GM19397 (cell line): ENCODE measurements at regions not wholly inside any gene's neighbourhood (a gene's known extent, or its start where the extent isn't known, plus 50 kb on each side); places are given as distances from the start of the nearest gene placed in this dataset.
A peak's percentile ranks its signal among the peaks of the same experiment; 100 is the strongest.
"Not testable (repeated sequence)": the region's sequence is repeated elsewhere in the genome, so short reads cannot be mapped to it uniquely, and the experiment has no call there.

ENCODE experiments used
- ATAC-seq: cut with Tn5 transposase; IDR thresholded peaks from one replicate; pipeline ENCODE4 v1.9.1; 2021; ENCODE audit warnings: mild to moderate bottlenecking, moderate library complexity; ENCODE audit not compliant: unreplicated experiment

DNA sequence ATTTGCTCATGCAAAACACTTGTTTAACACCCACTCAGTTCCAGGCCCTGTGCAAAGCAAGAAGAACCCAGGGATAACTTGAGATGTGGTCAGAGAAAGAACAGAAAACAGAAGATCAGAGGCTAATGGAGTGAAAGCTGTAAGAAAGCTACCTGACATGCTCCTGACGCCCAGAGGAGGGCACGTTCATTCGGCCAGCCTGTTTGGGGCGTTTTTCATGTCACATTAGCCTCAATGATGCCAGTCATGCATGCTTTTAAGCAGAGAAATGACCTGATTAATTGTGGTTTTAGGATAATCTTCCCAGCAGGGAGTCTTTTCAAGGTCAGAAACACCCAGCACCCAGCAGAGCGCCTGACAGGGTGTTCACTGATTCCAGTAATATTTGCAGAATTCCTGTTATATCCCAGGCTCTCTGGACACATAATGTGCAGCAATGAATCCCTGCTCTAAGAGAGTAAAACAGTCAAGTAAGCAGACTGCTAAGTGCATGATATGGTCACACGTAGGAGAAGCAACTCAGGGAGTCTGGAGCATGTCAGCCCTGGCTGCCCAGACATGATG, 320.0 kb downstream of the LRATD1 start:
- ATAC-seq: no peak

DNA sequence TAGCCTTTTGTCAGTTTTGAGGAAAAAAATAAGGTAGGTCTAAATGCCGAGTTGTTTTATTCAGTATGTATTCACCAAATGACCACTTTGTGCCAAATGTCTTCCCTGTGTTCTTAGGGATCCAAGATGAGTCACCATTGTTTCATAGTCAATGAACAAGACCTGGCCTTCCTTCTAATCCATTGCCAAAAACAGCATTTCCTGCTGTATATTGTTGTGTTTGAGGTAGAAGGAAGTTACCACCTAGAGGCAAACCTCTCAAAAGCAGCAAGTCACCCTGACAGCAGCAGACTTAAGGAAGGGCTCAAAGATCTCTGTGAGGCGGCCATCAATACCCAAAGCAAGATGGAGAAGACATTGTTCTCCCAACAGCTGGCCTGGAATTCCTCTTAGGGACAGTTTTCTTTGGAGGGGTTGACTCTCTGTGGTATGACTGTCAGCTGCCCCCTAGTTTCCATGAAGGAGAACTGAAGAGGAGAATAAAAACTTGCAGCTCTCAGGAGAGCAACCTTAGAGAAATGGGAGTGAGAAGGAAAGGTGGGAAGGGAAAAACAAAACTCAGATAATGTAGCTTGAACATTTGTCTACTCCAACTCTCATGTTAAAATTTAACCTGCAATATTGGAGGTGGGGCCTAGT, 328.3 kb downstream of the LRATD1 start:
- ATAC-seq: no peak

DNA sequence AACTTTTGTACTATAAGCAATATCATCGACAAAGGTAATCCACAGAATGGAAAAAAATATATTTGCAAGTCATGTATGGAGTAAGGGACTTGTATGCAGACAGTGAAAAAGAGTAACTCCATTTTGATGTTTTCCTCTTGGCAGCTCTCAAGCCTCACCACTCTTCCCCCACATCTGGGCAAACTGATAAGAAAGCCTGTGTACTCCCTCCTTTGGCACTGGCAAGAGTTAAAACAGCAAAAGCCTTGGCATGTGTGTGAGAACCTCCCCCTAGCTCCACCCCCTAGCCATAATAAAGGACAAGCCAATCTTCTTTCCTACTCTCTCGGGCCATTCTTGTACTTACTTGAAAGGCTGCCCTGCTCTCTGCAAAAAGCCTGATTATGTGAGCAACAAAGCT, 335.2 kb downstream of the LRATD1 start:
- ATAC-seq: no peak

- ATAC-seq: no peak
Measured at GRCh38 chr2:14975381-14975780, 342.9 kb downstream of the LRATD1 start.

DNA sequence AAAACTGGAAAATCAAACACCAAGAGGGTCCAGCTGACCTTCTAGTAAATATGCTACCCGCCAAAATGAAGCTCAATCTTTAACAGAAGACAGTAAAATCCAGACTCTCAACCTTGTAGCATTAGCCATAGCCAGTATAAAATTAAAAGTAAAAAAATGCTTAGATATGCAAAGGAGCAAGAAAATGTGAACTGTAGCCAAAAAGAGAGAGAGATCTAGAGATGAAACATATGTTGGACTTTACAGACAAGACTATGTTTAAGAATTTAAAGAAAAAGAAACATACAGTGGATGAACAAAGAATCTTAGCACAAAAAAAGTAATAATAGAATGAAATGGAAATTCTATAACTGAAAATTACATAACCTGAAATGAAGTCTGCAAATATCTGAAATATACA, 344.5 kb downstream of the LRATD1 start:
- no peak for ATAC-seq

- ATAC-seq: no peak
Measured at GRCh38 chr2:14978845-14979244, 346.3 kb downstream of the LRATD1 start.

GRCh38 chr2:14982790-14983189, 350.3 kb downstream of the LRATD1 start:
- no peak for ATAC-seq

DNA sequence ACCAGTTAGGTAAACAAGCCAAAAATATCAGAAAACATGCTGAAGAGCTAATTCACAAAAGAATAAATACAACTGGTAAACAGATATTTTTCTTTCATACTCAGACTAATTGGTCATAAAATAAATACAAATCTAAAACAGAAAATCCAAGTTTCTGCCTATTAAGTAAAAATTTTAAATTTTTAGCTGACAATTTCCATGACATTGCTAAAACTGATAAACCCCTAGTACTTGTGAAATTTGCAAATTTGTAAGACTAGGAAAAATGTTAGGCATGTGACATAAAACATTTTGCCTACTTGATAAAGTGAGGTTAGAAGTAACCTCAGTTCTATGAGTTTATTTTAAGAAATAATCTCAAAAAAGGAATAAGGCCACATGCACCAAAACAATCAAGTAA, 356.1 kb downstream of the LRATD1 start:
- ATAC-seq: no peak

DNA sequence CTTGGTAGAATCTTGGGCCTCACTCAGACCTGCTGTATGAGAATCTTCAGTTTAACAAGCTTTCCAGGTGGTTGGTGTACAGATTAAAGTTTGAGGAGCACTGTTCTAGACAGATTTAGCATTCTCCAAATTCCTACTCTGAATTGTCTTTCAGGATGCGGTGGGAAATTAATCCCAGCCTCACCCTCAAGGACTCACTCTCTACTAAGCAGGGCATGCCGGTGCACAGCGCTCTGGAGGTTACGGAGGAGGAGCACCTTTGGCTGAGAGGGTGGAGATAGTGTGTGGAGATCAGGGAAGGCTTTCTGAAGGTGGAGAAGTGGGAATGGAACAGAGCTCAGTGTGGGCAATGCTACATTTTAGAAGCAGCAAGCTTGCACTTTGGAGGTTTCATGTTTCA, 359.2 kb downstream of the LRATD1 start:
- no peak for ATAC-seq

- ATAC-seq: no peak
Measured at GRCh38 chr2:14994721-14995120, 362.2 kb downstream of the LRATD1 start.

DNA sequence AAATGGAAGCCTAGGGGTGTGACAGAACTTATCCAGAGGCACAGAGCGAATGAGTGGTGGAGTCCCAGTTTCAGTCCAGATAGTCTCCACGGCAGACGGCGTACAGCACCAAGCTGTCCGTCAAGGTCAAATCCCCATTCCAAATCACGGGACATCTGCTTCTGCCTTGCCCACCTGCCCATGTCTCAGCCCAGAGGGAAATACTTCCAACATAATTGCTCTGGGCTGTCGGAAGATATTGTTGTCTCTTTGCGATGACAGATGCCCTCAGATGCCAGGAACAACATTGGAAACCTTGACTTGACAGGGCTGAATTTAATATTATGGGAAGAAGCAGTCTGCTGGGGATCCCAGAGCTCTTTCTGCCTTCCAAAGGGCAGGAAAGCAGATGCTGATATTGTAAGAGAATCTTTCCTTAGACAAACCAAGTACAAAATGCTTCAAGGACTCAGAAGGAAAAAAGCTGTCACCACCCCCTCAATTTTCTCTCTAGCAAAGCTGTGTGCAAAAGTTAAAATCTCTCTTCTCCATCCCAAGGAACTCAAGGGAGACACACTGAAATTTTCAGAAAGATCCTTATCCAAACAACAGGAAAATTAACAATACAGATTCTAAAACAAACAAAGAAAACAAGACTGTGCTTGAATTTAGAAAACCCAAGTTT, 364.0 kb downstream of the LRATD1 start:
- no peak for ATAC-seq

- ATAC-seq: no peak
Measured at GRCh38 chr2:14998546-14998945, 366.0 kb downstream of the LRATD1 start.

GRCh38 chr2:14999114-14999661, 366.7 kb downstream of the LRATD1 start:
- ATAC-seq: no peak

GRCh38 chr2:15002519-15002918, 370.0 kb downstream of the LRATD1 start:
- not testable (repeated sequence) for ATAC-seq

DNA sequence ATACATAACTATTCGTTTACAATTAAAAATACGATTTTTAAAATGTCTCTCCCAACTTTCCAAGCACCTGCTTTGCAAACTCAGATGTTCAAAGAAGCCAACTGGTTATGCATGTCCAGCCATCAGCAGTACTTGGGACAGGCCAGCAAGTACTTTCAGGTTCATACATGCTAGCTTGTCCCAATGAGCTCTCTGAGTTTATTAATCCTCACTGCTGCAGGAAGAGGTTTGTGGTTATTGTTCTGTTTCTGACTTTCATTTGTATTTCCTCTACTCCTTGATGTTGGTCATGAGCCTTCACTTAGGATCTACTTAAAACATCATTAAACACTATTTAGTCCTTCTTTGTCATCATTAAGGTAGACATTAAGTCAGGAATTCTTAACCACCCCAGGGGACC, 374.1 kb downstream of the LRATD1 start:
- ATAC-seq: no peak

DNA sequence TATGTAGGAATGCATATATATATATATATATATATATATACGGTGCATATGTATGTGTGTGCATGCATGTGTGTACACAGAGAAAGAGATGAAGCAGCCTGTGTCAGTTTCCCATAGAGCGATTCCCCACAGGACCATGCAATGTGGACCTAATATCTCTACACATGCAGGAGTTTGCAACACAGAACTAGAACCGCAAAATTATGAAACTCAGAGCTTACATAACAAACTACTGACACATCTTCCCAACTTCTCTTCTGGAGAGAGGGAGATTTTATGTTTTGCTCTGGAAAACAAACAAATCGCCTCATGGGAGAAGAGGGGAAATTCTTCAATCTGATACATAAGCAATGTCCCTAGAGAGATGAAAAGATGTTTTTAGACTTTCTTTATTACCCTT, 377.2 kb downstream of the LRATD1 start:
- no peak for ATAC-seq

- no peak for ATAC-seq
Measured at GRCh38 chr2:15010346-15010745, 377.8 kb downstream of the LRATD1 start.

DNA sequence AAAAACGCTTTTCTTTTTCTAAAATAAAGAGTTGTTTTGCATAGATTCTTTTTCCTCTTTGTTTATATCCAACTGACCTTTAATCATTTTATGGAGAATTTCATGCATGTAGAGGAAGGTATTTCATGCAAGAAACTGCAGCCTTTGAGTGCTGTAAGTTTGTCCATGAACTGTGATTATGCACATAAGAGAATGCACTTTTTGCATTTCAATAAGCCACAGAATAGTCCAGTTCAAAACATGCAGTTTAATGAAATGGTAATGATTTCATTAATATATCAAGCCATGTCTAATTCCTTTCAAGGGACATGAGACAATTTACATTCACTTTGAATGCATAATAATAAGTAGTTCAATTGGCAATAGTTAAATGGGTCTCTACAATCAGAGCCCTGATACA, 386.3 kb downstream of the LRATD1 start:
- ATAC-seq: no peak

GRCh38 chr2:15023221-15023620, 390.7 kb downstream of the LRATD1 start:
- no peak for ATAC-seq

DNA sequence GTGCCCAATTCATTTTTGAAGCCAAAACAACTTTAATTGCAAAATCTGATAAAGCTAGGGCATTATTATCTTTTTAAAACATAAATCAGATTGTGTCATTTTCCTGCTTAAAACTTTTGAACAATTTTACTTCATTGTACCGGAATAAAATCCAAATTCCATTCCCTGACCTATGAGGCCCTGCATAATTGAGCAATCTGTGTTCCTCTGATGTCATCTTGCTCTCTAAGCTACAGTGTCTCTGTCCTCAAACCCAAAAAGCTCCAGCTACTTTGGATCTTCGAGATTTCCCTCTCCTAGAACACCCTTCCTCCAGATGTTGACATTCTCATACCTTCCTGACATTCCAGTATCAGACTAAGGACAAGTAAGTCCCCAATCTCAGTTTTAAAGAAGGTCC, 395.9 kb downstream of the LRATD1 start:
- ATAC-seq: no peak

DNA sequence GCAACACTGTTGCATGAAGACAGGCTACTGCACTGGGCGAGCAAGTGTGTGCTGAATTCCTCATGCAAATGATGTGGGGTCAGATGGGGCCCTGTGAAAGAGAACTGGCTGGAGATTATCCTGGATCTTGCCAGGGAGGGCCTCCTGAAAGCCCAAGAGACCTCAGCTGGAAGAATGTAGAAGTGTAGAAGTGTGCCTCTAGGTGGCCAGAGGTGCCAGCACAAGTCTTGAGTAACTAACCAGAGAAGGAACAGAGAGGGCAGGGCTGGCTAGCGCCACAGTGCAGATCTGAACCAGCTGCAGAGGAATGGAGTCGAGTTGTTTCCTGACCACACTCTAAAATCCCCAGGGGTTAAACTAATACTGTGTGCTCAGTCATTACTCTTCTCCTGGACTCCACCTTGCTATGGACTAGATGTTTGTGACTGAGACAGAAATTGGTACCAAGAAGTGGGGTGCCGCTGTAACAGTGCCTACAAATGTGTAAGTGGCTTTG, 399.3 kb downstream of the LRATD1 start:
- peak; percentile 87 for ATAC-seq

DNA sequence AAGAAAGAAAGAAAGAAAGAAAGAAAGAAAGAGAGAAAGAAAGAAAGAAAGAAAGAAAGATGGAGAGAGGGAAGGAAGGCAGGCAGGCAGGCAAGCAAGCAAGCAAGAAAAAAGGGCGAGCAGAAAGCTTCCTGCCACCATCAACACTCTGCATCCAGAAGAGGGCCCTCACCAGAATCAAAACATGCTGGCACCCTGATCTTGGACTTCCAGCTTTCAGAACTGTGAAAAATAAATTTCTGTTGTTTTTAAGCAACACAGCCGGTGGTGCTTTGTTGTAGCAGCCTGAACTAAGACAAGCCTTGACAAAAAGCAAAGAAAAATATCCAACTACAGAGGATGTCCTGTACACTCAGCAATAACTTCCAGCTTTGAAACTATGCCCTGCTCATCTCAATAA, 401.7 kb downstream of the LRATD1 start:
- no peak for ATAC-seq
